SK-MEL-5 (cell line): ENCODE measurements at regions not wholly inside any gene's neighbourhood (a gene's known extent, or its start where the extent isn't known, plus 50 kb on each side); places are given as distances from the start of the nearest gene placed in this dataset.

Experiments
- DNase-seq: peaks from one replicate; pipeline ENCODE4 v3.0.0-alpha.2; 2016; ENCODE audit warnings: low read depth, low spot score
- in situ Hi-C: cut with HindIII; loops from 2 replicates; pipeline ENCODE4 v1.10.0; 2016; ENCODE audit warnings: low sequenced_read_pairs, high pct_unique_total_duplicates, low pct_unique_long_range_greater_than_20kb

- no peak for DNase-seq
- in situ Hi-C loops = no loop called here
Observed at GRCh38 chr12:115521771-115522409, 755.6 kb downstream of the MED13L start.

DNA sequence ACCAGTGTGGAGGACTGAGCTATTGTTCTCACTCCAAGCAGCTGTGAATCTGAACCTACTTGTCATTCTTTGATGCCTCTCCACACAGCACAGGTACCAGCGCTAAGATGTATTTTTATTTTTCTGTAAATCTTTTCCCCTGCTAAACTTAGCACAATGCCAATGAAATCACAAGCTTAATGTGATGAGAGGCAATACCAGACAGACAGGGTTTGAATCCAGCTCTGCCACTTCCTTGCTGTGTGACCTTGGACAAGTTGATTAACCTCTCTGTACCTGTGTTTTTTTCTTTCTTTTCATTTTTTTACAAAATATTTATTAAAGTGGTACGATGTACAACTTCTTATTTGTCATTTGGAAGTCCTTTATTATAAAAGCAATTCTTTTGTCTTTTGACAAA lies 757.6 kb downstream of the MED13L start:
- in situ Hi-C loops = no loop called here
- DNase-seq = no peak

- in situ Hi-C loops = no loop called here
- no peak for DNase-seq
Observed at GRCh38 chr12:115519359-115519758, 758.1 kb downstream of the MED13L start.

DNA sequence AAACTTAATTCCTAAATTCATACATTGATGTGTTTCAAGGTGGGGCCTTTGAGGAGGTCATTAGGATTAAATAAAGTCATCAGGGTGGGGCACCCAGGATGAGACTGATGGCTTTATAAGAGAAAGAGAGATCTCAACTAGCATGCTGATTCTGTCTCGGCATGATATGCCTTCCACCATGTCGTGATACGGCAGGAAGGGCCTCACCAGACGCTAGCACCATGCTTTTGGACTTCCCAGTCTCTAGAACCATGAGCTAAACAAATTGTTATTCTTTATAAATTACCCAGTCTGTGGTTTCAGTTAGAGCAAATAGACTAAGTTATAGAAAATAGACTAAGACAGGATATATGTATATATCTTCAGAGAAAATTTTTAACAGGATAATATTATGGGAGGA lies 759.6 kb downstream of the MED13L start:
- in situ Hi-C loops = no loop called here
- DNase-seq = no peak

GRCh38 chr12:115511986-115512711 lies 765.3 kb downstream of the MED13L start:
- DNase-seq = no peak
- in situ Hi-C loops = no loop called here

DNA sequence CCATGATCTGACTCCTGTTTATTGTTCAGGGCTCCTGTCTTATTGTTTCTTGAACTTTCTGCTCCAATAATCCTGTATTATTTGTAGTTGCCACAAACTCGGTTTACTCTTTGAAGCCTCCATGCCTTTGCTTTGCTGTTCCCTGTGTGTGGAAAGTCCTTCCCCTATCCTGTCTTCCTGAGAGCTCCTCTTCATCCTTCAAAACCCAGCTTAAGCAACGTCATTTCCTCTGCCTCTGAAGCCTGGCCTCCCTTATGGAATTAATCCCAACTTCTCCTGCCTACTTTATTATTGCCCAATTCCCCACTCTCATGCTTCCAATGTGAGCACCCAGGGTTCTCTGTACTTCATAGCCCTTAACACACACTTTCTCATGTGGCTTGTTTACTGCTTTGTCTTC lies 766.2 kb downstream of the MED13L start:
- DNase-seq = no peak
- in situ Hi-C loops = no loop called here

DNA sequence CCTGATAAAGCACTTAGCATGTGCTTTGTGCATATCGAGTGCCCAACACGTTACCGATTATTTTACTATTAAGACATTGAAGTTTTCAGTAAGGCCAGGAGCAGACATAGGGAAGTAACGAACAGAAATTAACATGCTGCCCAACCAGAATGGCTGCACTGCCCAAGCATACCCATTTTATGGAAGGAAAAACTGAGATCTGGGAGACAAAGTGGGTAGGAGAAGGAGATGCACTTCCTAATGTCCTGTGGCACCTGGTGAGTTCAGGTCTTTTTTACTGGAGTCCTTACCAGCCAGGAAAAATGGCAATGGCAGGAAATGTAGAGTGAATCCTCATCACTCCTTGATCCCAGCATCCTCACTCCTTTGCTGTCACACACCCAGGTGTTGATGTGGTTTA lies 768.5 kb downstream of the MED13L start:
- in situ Hi-C loops = no loop called here
- DNase-seq = no peak

DNA sequence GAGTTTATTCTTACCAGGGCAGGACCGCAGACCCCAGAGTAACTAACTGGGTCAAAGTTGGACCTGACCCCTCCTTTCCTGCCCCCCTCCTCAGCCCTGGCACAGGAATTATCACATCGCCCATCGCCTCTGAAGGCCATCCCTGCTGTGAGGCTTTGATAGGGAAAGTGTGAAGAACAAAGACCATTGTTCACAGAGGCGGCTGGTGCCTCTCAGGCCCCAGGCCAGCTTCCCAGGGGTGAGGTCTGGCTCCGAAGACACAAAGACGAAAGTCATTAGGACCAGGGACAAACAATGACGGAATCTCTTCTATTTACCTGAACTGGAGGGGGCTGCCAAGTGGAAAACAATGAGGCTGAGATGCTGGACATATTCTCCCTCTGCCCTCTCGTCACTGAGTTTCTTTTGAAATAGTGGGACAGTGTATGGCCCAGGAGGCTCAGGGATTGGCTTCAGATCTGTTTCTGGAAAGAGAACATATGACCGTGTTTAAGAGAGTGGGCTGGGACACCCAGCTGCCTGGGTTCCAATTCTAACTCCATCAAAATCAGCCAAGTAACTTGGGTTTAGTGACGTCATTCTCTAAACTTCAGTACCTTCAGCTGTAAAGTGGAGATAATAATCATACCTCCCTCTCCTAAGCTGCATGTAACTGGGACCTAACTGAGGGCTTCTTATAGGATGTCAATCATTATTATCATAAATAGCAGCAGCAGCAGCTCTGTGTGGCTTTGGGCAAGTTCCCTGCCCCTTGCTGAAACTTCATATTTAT lies 769.4 kb downstream of the MED13L start:
- in situ Hi-C loops = no loop called here
- DNase-seq = peak; percentile 2

- in situ Hi-C loops = no loop called here
- DNase-seq = no peak
Observed at GRCh38 chr12:115507560-115507889, 770.0 kb downstream of the MED13L start.

DNA sequence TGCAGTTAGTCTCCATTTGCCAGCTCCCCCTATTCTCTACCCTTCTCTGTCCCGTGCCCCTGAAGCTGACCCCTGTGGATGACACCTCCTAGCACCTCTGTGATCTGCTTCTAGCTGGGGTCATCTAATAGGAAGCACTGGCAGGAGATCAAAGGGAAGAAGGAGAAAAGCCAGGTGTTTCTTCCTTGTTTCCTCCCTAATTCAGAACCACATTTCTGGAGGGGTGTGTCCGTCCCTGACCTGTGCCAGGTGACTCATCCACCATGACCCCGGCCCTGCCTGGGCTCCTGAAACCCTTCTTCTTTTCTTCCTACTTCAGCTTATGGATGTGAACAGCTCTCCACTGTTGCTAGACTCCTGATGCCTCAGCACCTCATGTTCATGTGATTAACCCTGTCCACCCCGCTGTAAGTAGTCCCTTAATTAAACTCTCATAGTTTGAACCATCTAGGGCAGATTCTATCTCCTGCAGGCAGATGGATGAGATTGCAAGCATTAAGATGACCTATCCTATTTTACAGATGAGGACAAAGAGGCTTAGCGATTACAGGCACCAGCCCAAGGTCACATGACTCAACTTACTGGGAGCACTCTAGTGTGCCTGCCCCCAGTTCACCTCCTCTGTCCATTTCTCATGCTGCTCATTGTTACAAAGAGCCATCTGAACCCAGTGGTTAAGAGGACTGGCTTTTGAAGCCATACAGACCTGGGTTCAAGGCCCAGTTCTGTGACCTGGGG lies 770.5 kb downstream of the MED13L start:
- in situ Hi-C loops = no loop called here
- no peak for DNase-seq

DNA sequence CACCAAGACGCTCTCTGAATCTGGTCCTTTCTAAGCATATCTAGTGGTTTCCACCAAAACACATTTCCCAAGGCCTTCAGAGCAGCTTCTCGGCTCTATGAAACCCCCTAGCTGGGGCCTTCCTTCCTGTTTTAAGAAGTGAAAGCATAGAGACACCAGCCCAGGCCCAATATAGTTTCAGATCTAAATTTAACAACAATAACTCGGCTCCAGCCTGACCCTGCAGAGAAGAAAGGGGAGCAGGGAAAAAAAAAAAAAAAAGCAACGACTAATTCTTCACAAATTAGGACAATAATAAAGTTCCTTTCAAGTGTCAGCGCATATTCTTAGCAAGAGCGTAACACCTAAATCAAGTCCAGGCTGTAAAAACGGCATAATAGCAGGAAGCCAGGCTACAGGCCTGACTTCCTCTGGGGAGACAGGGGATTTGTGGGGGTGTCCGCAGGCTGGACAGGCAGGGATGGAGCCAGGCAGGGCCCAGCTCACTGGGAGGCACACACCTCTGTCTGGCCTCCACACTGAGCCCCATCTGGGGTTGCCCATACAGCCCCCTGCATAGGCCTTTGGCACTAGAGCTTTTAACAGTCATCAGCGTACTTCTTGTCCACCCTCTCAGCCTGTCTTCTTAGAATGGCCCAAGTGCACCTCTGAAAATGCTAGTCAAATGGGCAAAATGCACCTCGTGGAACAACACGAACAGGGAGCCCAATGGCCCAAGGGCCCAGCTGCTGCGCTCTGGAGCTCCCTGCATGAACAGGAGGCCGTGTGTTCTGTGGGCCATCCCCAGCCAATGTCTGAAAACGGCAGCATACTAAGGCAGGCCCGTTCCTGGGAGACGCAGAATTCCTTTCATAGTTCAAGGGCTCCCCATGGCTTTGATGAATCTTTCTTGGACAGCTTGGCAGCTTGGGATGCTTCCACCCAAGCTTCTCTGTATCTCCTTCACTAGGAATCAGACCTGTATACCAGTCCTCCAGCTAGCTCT lies 772.9 kb downstream of the MED13L start:
- in situ Hi-C loops = no loop called here
- DNase-seq = no peak

DNA sequence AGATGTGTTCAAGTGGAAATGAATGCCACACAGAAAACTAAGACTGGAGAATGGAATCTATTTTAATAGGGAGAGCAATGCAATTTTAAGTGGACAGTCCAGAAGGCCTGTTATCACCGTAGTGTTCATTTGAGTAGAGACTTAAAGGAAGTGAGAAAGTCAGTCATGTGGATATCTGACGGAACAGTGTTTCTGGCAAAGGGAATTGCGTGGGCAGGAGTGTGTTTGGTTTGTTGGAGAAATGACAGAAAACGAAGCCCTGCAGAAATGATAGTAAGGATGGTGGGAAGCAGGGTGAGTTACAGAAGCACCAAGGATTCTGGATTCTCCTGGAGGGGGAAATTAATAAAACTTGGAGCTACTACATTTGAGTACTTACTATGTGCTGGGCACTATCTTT lies 776.6 kb downstream of the MED13L start:
- in situ Hi-C loops = no loop called here
- no peak for DNase-seq

- no peak for DNase-seq
- in situ Hi-C loops = no loop called here
Observed at GRCh38 chr12:115495300-115495699, 782.2 kb downstream of the MED13L start.

GRCh38 chr12:115492553-115492952 lies 784.9 kb downstream of the MED13L start:
- no peak for DNase-seq
- in situ Hi-C loops = no loop called here

GRCh38 chr12:115491511-115492250 lies 785.8 kb downstream of the MED13L start:
- DNase-seq = no peak
- in situ Hi-C loops = no loop called here

- DNase-seq = no peak
- in situ Hi-C loops = no loop called here
Observed at GRCh38 chr12:115489253-115489652, 788.2 kb downstream of the MED13L start.

GRCh38 chr12:115485967-115486366 lies 791.5 kb downstream of the MED13L start:
- in situ Hi-C loops = no loop called here
- no peak for DNase-seq
